ENCODE measurements at regions not wholly inside any gene's neighbourhood (a gene's known extent, or its start where the extent isn't known, plus 50 kb on each side); places are given as distances from the start of the nearest gene placed in this dataset.

- no peaks in the 10 kb centered on the region for H3K9me1 ChIP-seq (replicated peaks; ENCODE audit: control insufficient read depth, extremely low read depth, insufficient read depth, low read length)
- H3K27ac ChIP-seq (ENCODE audit: insufficient read depth, low read depth, low read length) = no peak overlapping the region
- ChIA-PET CTCF (interaction anchor here (0.6 to 1.7 kb wide), 27 partner anchors 8 to 837 kb away, joined by 3 to 72 read pairs (median 3); partner anchors contain the start of gene CHMP2B), POLR2A (no interaction called here)
- no peaks in the 10 kb centered on the region for H3K36me3 ChIP-seq (ENCODE audit: control insufficient read depth in 2 of 2, extremely low read depth in 1 of 2, insufficient read depth in 2 of 2, low read length in 2 of 2)
- DNase-seq (ENCODE audit: low read depth, low spot score) (peak; percentile 55), FAIRE-seq (peak; percentile 56)
- TF ChIP-seq, protein P1, sequence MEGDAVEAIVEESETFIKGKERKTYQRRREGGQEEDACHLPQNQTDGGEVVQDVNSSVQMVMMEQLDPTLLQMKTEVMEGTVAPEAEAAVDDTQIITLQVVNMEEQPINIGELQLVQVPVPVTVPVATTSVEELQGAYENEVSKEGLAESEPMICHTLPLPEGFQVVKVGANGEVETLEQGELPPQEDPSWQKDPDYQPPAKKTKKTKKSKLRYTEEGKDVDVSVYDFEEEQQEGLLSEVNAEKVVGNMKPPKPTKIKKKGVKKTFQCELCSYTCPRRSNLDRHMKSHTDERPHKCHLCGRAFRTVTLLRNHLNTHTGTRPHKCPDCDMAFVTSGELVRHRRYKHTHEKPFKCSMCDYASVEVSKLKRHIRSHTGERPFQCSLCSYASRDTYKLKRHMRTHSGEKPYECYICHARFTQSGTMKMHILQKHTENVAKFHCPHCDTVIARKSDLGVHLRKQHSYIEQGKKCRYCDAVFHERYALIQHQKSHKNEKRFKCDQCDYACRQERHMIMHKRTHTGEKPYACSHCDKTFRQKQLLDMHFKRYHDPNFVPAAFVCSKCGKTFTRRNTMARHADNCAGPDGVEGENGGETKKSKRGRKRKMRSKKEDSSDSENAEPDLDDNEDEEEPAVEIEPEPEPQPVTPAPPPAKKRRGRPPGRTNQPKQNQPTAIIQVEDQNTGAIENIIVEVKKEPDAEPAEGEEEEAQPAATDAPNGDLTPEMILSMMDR (IDR thresholded peaks at IDR 0.05; ENCODE audit: extremely low read depth in 1 of 2, insufficient read depth in 1 of 2, low read depth in 1 of 2, low read length in 2 of 2) = peak; percentile 49 to 52
- TF ChIP-seq GATA2 (IDR thresholded peaks at IDR 0.05; ENCODE audit: insufficient read depth, insufficient read length, low read depth, low read length) = no peak
- H3K4me1 ChIP-seq (ENCODE audit: control insufficient read depth, extremely low read depth, insufficient read depth, low read length) = no peaks in the 10 kb centered on the region
- dilution Hi-C loops (cut with MboI; ENCODE audit: extremely low pct_ligation_motif_present, low sequenced_read_pairs) = no loop called here
- no peaks in the 10 kb centered on the region for H3K79me2 ChIP-seq (ENCODE audit: control insufficient read depth, insufficient read depth, low read length)
- peak overlapping the region; percentile 65 for H3K4me2 ChIP-seq (ENCODE audit: insufficient read depth, low read length)
- H3K4me3 ChIP-seq (replicated peaks in 1 of 3; ENCODE audit: insufficient read depth in 1 of 3, low read depth in 1 of 3, low read length in 3 of 3) = peak overlapping the region in 1 of 3 experiments; percentile 44
- intact Hi-C loops (cut with micrococcal nuclease) = loop anchor here (1.0 to 5.0 kb wide), 5 partner anchors 81 to 465 kb away; no protein-coding TSS in a partner anchor
- BruUV-seq (replicated peaks) = no TSS peak
- no peaks in the 10 kb centered on the region for H3K9me3 ChIP-seq (replicated peaks; ENCODE audit: control insufficient read depth, insufficient read depth, low read length)
- H2AFZ ChIP-seq (ENCODE audit: low read depth, low read length) = no peak overlapping the region
- H4K20me1 ChIP-seq (replicated peaks; ENCODE audit: control insufficient read depth, extremely low read depth, insufficient read depth, low read length) = no peaks in the 10 kb centered on the region
- H3K9ac ChIP-seq (replicated peaks; ENCODE audit: extremely low read depth, insufficient read depth, low read length) = no peak overlapping the region
- H3K27me3 ChIP-seq (ENCODE audit: control insufficient read depth in 2 of 2, insufficient read depth in 2 of 2, low read length in 2 of 2) = peaks cover 2 to 7% of the 10 kb centered on the region in 2 experiments
Observed at GRCh38 chr3:87167628-87168456, 59.3 kb upstream of the CHMP2B start.

DNA sequence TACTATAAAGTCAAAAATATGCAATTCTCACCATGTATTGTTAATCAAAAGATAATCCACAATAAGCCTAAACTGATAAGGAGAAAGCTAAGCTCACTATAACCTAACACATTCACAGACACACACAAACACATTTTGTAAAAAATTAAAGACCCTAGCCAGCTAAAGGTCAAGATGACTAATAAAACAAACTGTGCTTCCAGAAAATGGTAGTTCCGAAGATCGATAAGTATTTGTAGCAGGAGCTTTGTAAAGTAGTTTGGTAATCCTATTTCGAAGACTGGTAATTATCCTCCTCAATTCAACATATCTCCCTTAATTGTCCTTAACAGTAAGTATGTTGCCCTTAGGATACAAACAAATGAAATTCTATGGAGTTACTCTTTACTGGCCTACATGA, 62.9 kb upstream of the CHMP2B start:
- Histone ChIP-seq H3K27ac (ENCODE audit: insufficient read depth, low read depth, low read length) (no peak overlapping the region), H4K20me1 (replicated peaks; ENCODE audit: control insufficient read depth, extremely low read depth, insufficient read depth, low read length) (no peaks in the 10 kb centered on the region), H2AFZ (ENCODE audit: low read depth, low read length) (no peak overlapping the region), H3K9ac (replicated peaks; ENCODE audit: extremely low read depth, insufficient read depth, low read length) (no peak overlapping the region), H3K4me3 (replicated peaks in 1 of 3; ENCODE audit: insufficient read depth in 1 of 3, low read depth in 1 of 3, low read length in 3 of 3) (no peak overlapping the region), H3K4me2 (ENCODE audit: insufficient read depth, low read length) (no peak overlapping the region), H3K36me3 (ENCODE audit: control insufficient read depth in 2 of 2, extremely low read depth in 1 of 2, insufficient read depth in 2 of 2, low read length in 2 of 2) (no peaks in the 10 kb centered on the region), H3K9me1 (replicated peaks; ENCODE audit: control insufficient read depth, extremely low read depth, insufficient read depth, low read length) (no peaks in the 10 kb centered on the region), H3K27me3 (ENCODE audit: control insufficient read depth in 2 of 2, insufficient read depth in 2 of 2, low read length in 2 of 2) (peaks cover 2 to 7% of the 10 kb centered on the region in 2 experiments), H3K4me1 (ENCODE audit: control insufficient read depth, extremely low read depth, insufficient read depth, low read length) (no peaks in the 10 kb centered on the region), H3K79me2 (ENCODE audit: control insufficient read depth, insufficient read depth, low read length) (no peaks in the 10 kb centered on the region), H3K9me3 (replicated peaks; ENCODE audit: control insufficient read depth, insufficient read depth, low read length) (no peaks in the 10 kb centered on the region)
- FAIRE-seq (no peak), DNase-seq (ENCODE audit: low read depth, low spot score) (no peak)
- intact Hi-C loops (cut with micrococcal nuclease) (no loop called here), dilution Hi-C loops (cut with MboI; ENCODE audit: extremely low pct_ligation_motif_present, low sequenced_read_pairs) (no loop called here)
- CTCF ChIA-PET = interaction anchor here (0.6 to 1.0 kb wide), 3 partner anchors 389 to 846 kb away, joined by 3 read pairs; no protein-coding TSS in a partner anchor
- no TSS peak for BruUV-seq (replicated peaks)
- POLR2A ChIA-PET = no interaction called here
- TF ChIP-seq MYC (IDR thresholded peaks at IDR 0.05; ENCODE audit: low read depth, low read length) = no peak
- TF ChIP-seq, protein P1 (IDR thresholded peaks at IDR 0.05; ENCODE audit: extremely low read depth in 1 of 2, insufficient read depth in 1 of 2, low read depth in 1 of 2, low read length in 2 of 2) = no peak
- no peak for TF ChIP-seq FOS (IDR thresholded peaks at IDR 0.05; ENCODE audit: borderline replicate concordance, insufficient read depth, low read length)
- no peak for TF ChIP-seq POLR2A (IDR thresholded peaks at IDR 0.05; ENCODE audit: low read depth, low read length)
